K562 (cell line): ENCODE measurements at regions not wholly inside any gene's neighbourhood (a gene's known extent, or its start where the extent isn't known, plus 50 kb on each side); places are given as distances from the start of the nearest gene placed in this dataset.

Experiments
- ZZZ3 ChIP-seq: fragments of 450-650 bp; IDR thresholded peaks from 2 replicates; pipeline ENCODE4 v1.6.1; 2016; ENCODE audit warnings: antibody characterized with exemption, mild to moderate bottlenecking, moderate library complexity
- TF ChIP-seq, protein P1 (sequence below), 3 experiments: IDR thresholded peaks in 2 of 3; conservative IDR thresholded peaks in 1 of 3; 2 replicates each; pipeline ENCODE4 v1.5.1; 2011 to 2012; ENCODE audit warnings: low read length in 3 of 3, mild to moderate bottlenecking in 3 of 3, control low read depth in 2 of 3, improper control_type of control experiment in 1 of 3, inconsistent platforms in 1 of 3, low read depth in 1 of 3, mixed read lengths in 1 of 3, moderate library complexity in 1 of 3; ENCODE audit not compliant: insufficient read depth in 2 of 3

DNA sequence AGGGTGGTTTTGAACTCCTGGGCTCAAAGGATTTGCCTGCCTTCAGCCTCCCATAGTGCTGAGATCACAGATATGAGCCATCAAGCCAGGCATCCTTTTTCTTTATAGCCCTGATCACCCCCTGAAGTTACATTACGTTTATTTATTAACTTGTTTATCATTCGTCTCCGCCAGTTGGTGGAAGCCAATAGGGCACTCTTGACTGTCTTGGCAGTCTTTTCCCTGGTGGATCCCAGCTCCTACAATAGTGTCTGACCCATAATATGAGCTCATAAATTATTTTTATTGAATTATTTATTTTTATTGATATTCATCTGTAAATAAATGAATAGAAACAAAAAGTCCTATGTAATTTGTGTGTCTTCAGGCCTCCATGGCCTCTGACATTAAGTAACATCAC, 484.3 kb upstream of the FAT1 start:
- TF ChIP-seq, protein P1, sequence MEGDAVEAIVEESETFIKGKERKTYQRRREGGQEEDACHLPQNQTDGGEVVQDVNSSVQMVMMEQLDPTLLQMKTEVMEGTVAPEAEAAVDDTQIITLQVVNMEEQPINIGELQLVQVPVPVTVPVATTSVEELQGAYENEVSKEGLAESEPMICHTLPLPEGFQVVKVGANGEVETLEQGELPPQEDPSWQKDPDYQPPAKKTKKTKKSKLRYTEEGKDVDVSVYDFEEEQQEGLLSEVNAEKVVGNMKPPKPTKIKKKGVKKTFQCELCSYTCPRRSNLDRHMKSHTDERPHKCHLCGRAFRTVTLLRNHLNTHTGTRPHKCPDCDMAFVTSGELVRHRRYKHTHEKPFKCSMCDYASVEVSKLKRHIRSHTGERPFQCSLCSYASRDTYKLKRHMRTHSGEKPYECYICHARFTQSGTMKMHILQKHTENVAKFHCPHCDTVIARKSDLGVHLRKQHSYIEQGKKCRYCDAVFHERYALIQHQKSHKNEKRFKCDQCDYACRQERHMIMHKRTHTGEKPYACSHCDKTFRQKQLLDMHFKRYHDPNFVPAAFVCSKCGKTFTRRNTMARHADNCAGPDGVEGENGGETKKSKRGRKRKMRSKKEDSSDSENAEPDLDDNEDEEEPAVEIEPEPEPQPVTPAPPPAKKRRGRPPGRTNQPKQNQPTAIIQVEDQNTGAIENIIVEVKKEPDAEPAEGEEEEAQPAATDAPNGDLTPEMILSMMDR (IDR thresholded peaks at IDR 0.05 in 2 of 3, conservative IDR thresholded peaks at IDR 0.05 in 1 of 3; ENCODE audit: insufficient read depth in 2 of 3, low read depth in 1 of 3, low read length in 3 of 3): no peak
- no peak for TF ChIP-seq ZZZ3
